Dendritic cell treated with granulocyte-macrophage colony-stimulating factor and Interleukin-4, amounts not matched to agents 40 ng/mL and 50 ng/mL, for 4 days (primary cell): ENCODE measurements at regions not wholly inside any gene's neighbourhood (a gene's known extent, or its start where the extent isn't known, plus 50 kb on each side); places are given as distances from the start of the nearest gene placed in this dataset.

ENCODE experiments used
- H3K27ac Mint-ChIP-seq: one replicate; pipeline ENCODE4 v1.8.0; 2022; ENCODE audit warnings: mild to moderate bottlenecking, mixed read lengths
- H3K27me3 Mint-ChIP-seq: one replicate; pipeline ENCODE4 v1.8.0; 2022; ENCODE audit warnings: mild to moderate bottlenecking, mixed read lengths
- H3K36me3 Mint-ChIP-seq: one replicate; pipeline ENCODE4 v1.8.0; 2022; ENCODE audit warnings: low read depth, mixed read lengths
- H3K4me1 Mint-ChIP-seq: one replicate; pipeline ENCODE4 v1.8.0; 2022; ENCODE audit warnings: low read depth, mixed read lengths
- H3K4me3 Mint-ChIP-seq: one replicate; pipeline ENCODE4 v1.8.0; 2022; ENCODE audit warnings: mild to moderate bottlenecking, moderate library complexity, mixed read lengths
- H3K9me3 Mint-ChIP-seq: one replicate; pipeline ENCODE4 v1.8.0; 2022; ENCODE audit warnings: mixed read lengths
- intact Hi-C: fragments of 100-400 bp; cut with micrococcal nuclease; formaldehyde crosslinking; loops from one replicate; pipeline ENCODE4 v1.15.0; 2022

- Mint-ChIP-seq H3K9me3 (peaks cover 6% of the 10 kb centered on the region), H3K4me1 (no peaks in the 10 kb centered on the region), H3K27ac (no peak overlapping the region), H3K36me3 (no peaks in the 10 kb centered on the region), H3K4me3 (no peak overlapping the region), H3K27me3 (no peaks in the 10 kb centered on the region)
- intact Hi-C loops = no loop called here
These were observed 220.2 kb upstream of the CD96 start for GRCh38 chr3:111321786-111322185.

- Mint-ChIP-seq H3K4me1 (no peaks in the 10 kb centered on the region), H3K27me3 (no peaks in the 10 kb centered on the region), H3K36me3 (no peaks in the 10 kb centered on the region), H3K9me3 (peaks cover 5% of the 10 kb centered on the region), H3K27ac (no peak overlapping the region), H3K4me3 (no peak overlapping the region)
- intact Hi-C loops = no loop called here
These were observed 219.0 kb upstream of the CD96 start for GRCh38 chr3:111323019-111323418.

- Mint-ChIP-seq H3K27ac (no peak overlapping the region), H3K36me3 (no peaks in the 10 kb centered on the region), H3K4me1 (no peaks in the 10 kb centered on the region), H3K4me3 (no peak overlapping the region), H3K9me3 (no peaks in the 10 kb centered on the region), H3K27me3 (no peaks in the 10 kb centered on the region)
- intact Hi-C loops = no loop called here
These were observed 217.8 kb upstream of the CD96 start for GRCh38 chr3:111324151-111324550.

GRCh38 chr3:111324645-111325044 is 217.4 kb upstream of the CD96 start:
- no peaks in the 10 kb centered on the region for H3K36me3 Mint-ChIP-seq
- H3K27me3 Mint-ChIP-seq = no peaks in the 10 kb centered on the region

GRCh38 chr3:111325160-111325718 is 216.8 kb upstream of the CD96 start:
- H3K36me3 Mint-ChIP-seq = no peaks in the 10 kb centered on the region
- intact Hi-C loops = no loop called here
- no peaks in the 10 kb centered on the region for H3K27me3 Mint-ChIP-seq
- no peak overlapping the region for H3K4me3 Mint-ChIP-seq
- no peak overlapping the region for H3K27ac Mint-ChIP-seq
- H3K4me1 Mint-ChIP-seq = no peaks in the 10 kb centered on the region
- no peaks in the 10 kb centered on the region for H3K9me3 Mint-ChIP-seq

More at GRCh38 chr3:111324645-111325044, 217.4 kb upstream of the CD96 start:
- Mint-ChIP-seq H3K9me3 (no peaks in the 10 kb centered on the region), H3K4me3 (no peak overlapping the region), H3K4me1 (no peaks in the 10 kb centered on the region), H3K27ac (no peak overlapping the region)
- intact Hi-C loops = no loop called here

- Mint-ChIP-seq H3K27ac (no peak overlapping the region), H3K27me3 (no peaks in the 10 kb centered on the region), H3K9me3 (no peaks in the 10 kb centered on the region), H3K4me3 (no peak overlapping the region), H3K36me3 (no peaks in the 10 kb centered on the region), H3K4me1 (no peaks in the 10 kb centered on the region)
- intact Hi-C loops = no loop called here
These were observed 215.6 kb upstream of the CD96 start for GRCh38 chr3:111326144-111326995.

- Mint-ChIP-seq H3K4me1 (no peaks in the 10 kb centered on the region), H3K4me3 (no peak overlapping the region), H3K27ac (no peak overlapping the region), H3K9me3 (no peaks in the 10 kb centered on the region), H3K36me3 (no peaks in the 10 kb centered on the region), H3K27me3 (no peaks in the 10 kb centered on the region)
- intact Hi-C loops = no loop called here
These were observed 210.7 kb upstream of the CD96 start for GRCh38 chr3:111331306-111331705.

- H3K4me3 Mint-ChIP-seq = no peak overlapping the region
- no peaks in the 10 kb centered on the region for H3K9me3 Mint-ChIP-seq
- intact Hi-C loops = no loop called here
These were observed 210.1 kb upstream of the CD96 start for GRCh38 chr3:111331912-111332311.

GRCh38 chr3:111332488-111333080 is 209.4 kb upstream of the CD96 start:
- Mint-ChIP-seq H3K36me3 (no peaks in the 10 kb centered on the region), H3K27me3 (no peaks in the 10 kb centered on the region), H3K9me3 (no peaks in the 10 kb centered on the region), H3K4me3 (no peak overlapping the region), H3K4me1 (no peaks in the 10 kb centered on the region), H3K27ac (no peak overlapping the region)
- intact Hi-C loops = no loop called here

More at GRCh38 chr3:111331912-111332311, 210.1 kb upstream of the CD96 start:
- no peaks in the 10 kb centered on the region for H3K4me1 Mint-ChIP-seq
- H3K27ac Mint-ChIP-seq = no peak overlapping the region
- no peaks in the 10 kb centered on the region for H3K36me3 Mint-ChIP-seq
- H3K27me3 Mint-ChIP-seq = no peaks in the 10 kb centered on the region

GRCh38 chr3:111333642-111334041 is 208.4 kb upstream of the CD96 start:
- Mint-ChIP-seq H3K27me3 (no peaks in the 10 kb centered on the region), H3K36me3 (no peaks in the 10 kb centered on the region), H3K4me3 (no peak overlapping the region), H3K27ac (no peak overlapping the region), H3K4me1 (no peaks in the 10 kb centered on the region), H3K9me3 (no peaks in the 10 kb centered on the region)
- intact Hi-C loops = no loop called here

GRCh38 chr3:111335512-111336303 is 206.3 kb upstream of the CD96 start:
- Mint-ChIP-seq H3K27me3 (no peaks in the 10 kb centered on the region), H3K36me3 (no peaks in the 10 kb centered on the region), H3K4me1 (no peaks in the 10 kb centered on the region), H3K4me3 (no peak overlapping the region), H3K27ac (no peak overlapping the region), H3K9me3 (no peaks in the 10 kb centered on the region)
- intact Hi-C loops = no loop called here

- Mint-ChIP-seq H3K27ac (no peak overlapping the region), H3K9me3 (no peaks in the 10 kb centered on the region), H3K4me3 (no peak overlapping the region), H3K27me3 (no peaks in the 10 kb centered on the region), H3K4me1 (no peaks in the 10 kb centered on the region), H3K36me3 (no peaks in the 10 kb centered on the region)
- intact Hi-C loops = no loop called here
These were observed 205.5 kb upstream of the CD96 start for GRCh38 chr3:111336511-111336910.

- intact Hi-C loops = no loop called here
- Mint-ChIP-seq H3K27ac (no peak overlapping the region), H3K4me3 (no peak overlapping the region), H3K27me3 (no peaks in the 10 kb centered on the region), H3K9me3 (no peaks in the 10 kb centered on the region), H3K4me1 (no peaks in the 10 kb centered on the region), H3K36me3 (no peaks in the 10 kb centered on the region)
These were observed 203.8 kb upstream of the CD96 start for GRCh38 chr3:111338059-111338698.
